NCI-H460 (cell line): ENCODE measurements at regions not wholly inside any gene's neighbourhood (a gene's known extent, or its start where the extent isn't known, plus 50 kb on each side); places are given as distances from the start of the nearest gene placed in this dataset.
"Not testable (repeated sequence)": the region's sequence is repeated elsewhere in the genome, so short reads cannot be mapped to it uniquely, and the experiment has no call there.

Experiments used
- DNase-seq: peaks from one replicate; pipeline ENCODE4 v3.0.0-alpha.2; 2016; ENCODE audit warnings: low read depth; ENCODE audit errors: extremely low read depth

GRCh38 chrX:99988532-99988931, 421.5 kb downstream of the PCDH19 start:
- DNase-seq, result not testable (repeated sequence)

- DNase-seq, result no peak
These were observed 436.4 kb downstream of the PCDH19 start for GRCh38 chrX:99973572-99974226.

GRCh38 chrX:99939883-99940232, 470.2 kb downstream of the PCDH19 start:
- no peak for DNase-seq

GRCh38 chrX:99939206-99939882, 470.7 kb downstream of the PCDH19 start:
- not testable (repeated sequence) for DNase-seq

- DNase-seq, result no peak
These were observed 471.6 kb downstream of the PCDH19 start for GRCh38 chrX:99938464-99938863.

GRCh38 chrX:99933865-99934264, 476.2 kb downstream of the PCDH19 start:
- no peak for DNase-seq

- DNase-seq, result no peak
These were observed 495.4 kb downstream of the PCDH19 start for GRCh38 chrX:99914635-99915034.

GRCh38 chrX:99913611-99914010, 496.5 kb downstream of the PCDH19 start:
- no peak for DNase-seq

- DNase-seq, result no peak
These were observed 500.1 kb downstream of the PCDH19 start for GRCh38 chrX:99909946-99910345.

- DNase-seq, result no peak
These were observed 509.0 kb downstream of the PCDH19 start for GRCh38 chrX:99901091-99901490.

- DNase-seq, result no peak
These were observed 522.2 kb downstream of the PCDH19 start for GRCh38 chrX:99887918-99888317.

GRCh38 chrX:99857455-99857854, 552.6 kb downstream of the PCDH19 start:
- no peak for DNase-seq

GRCh38 chrX:99833821-99834220, 576.3 kb downstream of the PCDH19 start:
- no peak for DNase-seq

GRCh38 chrX:99820197-99820596, 589.9 kb downstream of the PCDH19 start:
- no peak for DNase-seq

GRCh38 chrX:99800016-99800415, 610.1 kb downstream of the PCDH19 start:
- no peak for DNase-seq

GRCh38 chrX:99798936-99799335, 611.1 kb downstream of the PCDH19 start:
- DNase-seq, result no peak

GRCh38 chrX:99795495-99795894, 614.6 kb downstream of the PCDH19 start:
- DNase-seq, result no peak

- DNase-seq, result no peak
These were observed 627.5 kb downstream of the PCDH19 start for GRCh38 chrX:99782516-99783040.

- no peak for DNase-seq
These were observed 632.2 kb downstream of the PCDH19 start for GRCh38 chrX:99777912-99778311.

GRCh38 chrX:99761731-99762130, 648.3 kb downstream of the PCDH19 start:
- DNase-seq, result no peak

GRCh38 chrX:99752776-99753175, 657.3 kb downstream of the PCDH19 start:
- DNase-seq, result no peak

GRCh38 chrX:99750721-99751120, 659.4 kb downstream of the PCDH19 start:
- DNase-seq, result no peak
